ENCODE measurements at regions not wholly inside any gene's neighbourhood (a gene's known extent, or its start where the extent isn't known, plus 50 kb on each side); places are given as distances from the start of the nearest gene placed in this dataset.

GRCh38 chr11:45431046-45432018, 145.2 kb upstream of the SYT13 start:
- no peak overlapping the region for H3K27ac Mint-ChIP-seq
- no peak overlapping the region for H3K4me3 ChIP-seq (ENCODE audit: low read length)
- H3K27me3 ChIP-seq (ENCODE audit: control insufficient read depth, insufficient read depth, low read length) = no peaks in the 10 kb centered on the region
- intact Hi-C loops (cut with micrococcal nuclease) = no loop called here
- peaks cover 16 to 51% of the 10 kb centered on the region in 2 donors for H3K27me3 Mint-ChIP-seq (ENCODE audit: low read depth in 2 of 2)
- H3K4me3 Mint-ChIP-seq = no peak overlapping the region
- no peaks in the 10 kb centered on the region for H3K36me3 ChIP-seq (ENCODE audit: control insufficient read depth, insufficient read depth, low read length)
- H3K36me3 Mint-ChIP-seq = no peaks in the 10 kb centered on the region
- DNase-seq = no peak
- H3K9me3 Mint-ChIP-seq = no peaks in the 10 kb centered on the region
- H3K9me3 ChIP-seq (ENCODE audit: control insufficient read depth, insufficient read depth, low read length) = no peaks in the 10 kb centered on the region
- ATAC-seq = no peak
- TF ChIP-seq CTCF (IDR thresholded peaks at IDR 0.05) = no peak
- no peaks in the 10 kb centered on the region for H3K4me1 Mint-ChIP-seq
- H3K27ac ChIP-seq (ENCODE audit: low read length) = no peak overlapping the region
- WGBS (ENCODE audit: insufficient coverage) = 76% methylated on average over 10 of the region's 13 CpGs
- H3K4me1 ChIP-seq (ENCODE audit: control insufficient read depth, insufficient read depth, low read length) = no peaks in the 10 kb centered on the region

- H3K36me3 Mint-ChIP-seq = no peaks in the 10 kb centered on the region
- H3K27ac Mint-ChIP-seq = no peak overlapping the region
- Histone ChIP-seq H3K4me3 (ENCODE audit: low read length) (no peak overlapping the region), H3K27me3 (ENCODE audit: control insufficient read depth, insufficient read depth, low read length) (no peaks in the 10 kb centered on the region), H3K27ac (ENCODE audit: low read length) (no peak overlapping the region), H3K36me3 (ENCODE audit: control insufficient read depth, insufficient read depth, low read length) (no peaks in the 10 kb centered on the region), H3K4me1 (ENCODE audit: control insufficient read depth, insufficient read depth, low read length) (no peaks in the 10 kb centered on the region), H3K9me3 (ENCODE audit: control insufficient read depth, insufficient read depth, low read length) (no peaks in the 10 kb centered on the region)
- WGBS (ENCODE audit: insufficient coverage) = 67% methylated on average over 1 of the region's 1 CpG
- H3K4me3 Mint-ChIP-seq = no peak overlapping the region
- TF ChIP-seq CTCF (IDR thresholded peaks at IDR 0.05) = no peak
- no peaks in the 10 kb centered on the region for H3K9me3 Mint-ChIP-seq
- intact Hi-C loops (cut with micrococcal nuclease) = no loop called here
- DNase-seq = no peak
- H3K27me3 Mint-ChIP-seq (ENCODE audit: low read depth in 2 of 2) = peaks cover 20 to 51% of the 10 kb centered on the region in 2 donors
- no peaks in the 10 kb centered on the region for H3K4me1 Mint-ChIP-seq
- ATAC-seq = no peak
These were observed 144.2 kb upstream of the SYT13 start for GRCh38 chr11:45430361-45430760.

- no peak overlapping the region for H3K4me3 Mint-ChIP-seq
- no peak for DNase-seq
These were observed 143.6 kb upstream of the SYT13 start for GRCh38 chr11:45429719-45430118.

More at GRCh38 chr11:45429719-45430118, 143.6 kb upstream of the SYT13 start:
- no peaks in the 10 kb centered on the region for H3K9me3 ChIP-seq (ENCODE audit: control insufficient read depth, insufficient read depth, low read length)
- Mint-ChIP-seq H3K27me3 (ENCODE audit: low read depth in 2 of 2) (peaks cover 18 to 52% of the 10 kb centered on the region in 2 donors), H3K36me3 (no peaks in the 10 kb centered on the region), H3K9me3 (no peaks in the 10 kb centered on the region), H3K27ac (no peak overlapping the region), H3K4me1 (no peaks in the 10 kb centered on the region)
- no peaks in the 10 kb centered on the region for H3K27me3 ChIP-seq (ENCODE audit: control insufficient read depth, insufficient read depth, low read length)
- no peaks in the 10 kb centered on the region for H3K4me1 ChIP-seq (ENCODE audit: control insufficient read depth, insufficient read depth, low read length)
- no peak overlapping the region for H3K4me3 ChIP-seq (ENCODE audit: low read length)
- intact Hi-C loops (cut with micrococcal nuclease) = no loop called here
- 77% methylated on average over 4 of the region's 4 CpGs for WGBS (ENCODE audit: insufficient coverage)
- ATAC-seq = no peak
- no peaks in the 10 kb centered on the region for H3K36me3 ChIP-seq (ENCODE audit: control insufficient read depth, insufficient read depth, low read length)
- H3K27ac ChIP-seq (ENCODE audit: low read length) = no peak overlapping the region
- no peak for TF ChIP-seq CTCF (IDR thresholded peaks at IDR 0.05)

Data from natural killer cell (primary cell).